Uterus (tissue), 3 donors: ENCODE measurements at regions not wholly inside any gene's neighbourhood (a gene's known extent, or its start where the extent isn't known, plus 50 kb on each side); places are given as distances from the start of the nearest gene placed in this dataset.

ENCODE experiments used
- DNase-seq, 2 donors: peaks; one replicate each; pipeline ENCODE4 v3.0.0-alpha.2; 2019 to 2020
- H3K27ac ChIP-seq, 2 donors: fragments of 200-600 bp; sonication (generic); 1 replicate in 1 of 2; 2 replicates in 1 of 2; pipeline ENCODE4 v1.5.1; 2016 to 2018
- H3K27me3 ChIP-seq, 2 donors: fragments of 200-600 bp; sonication (generic); one replicate each; pipeline ENCODE4 v1.5.1; 2018 to 2019; ENCODE audit warnings: control low read depth in 1 of 2
- H3K36me3 ChIP-seq, 2 donors: fragments of 200-600 bp; sonication (generic); one replicate each; pipeline ENCODE4 v1.5.1; 2019; ENCODE audit warnings: control low read depth in 1 of 2
- H3K4me1 ChIP-seq, 2 donors: fragments of 200-600 bp; sonication (generic); one replicate each; pipeline ENCODE4 v1.5.1; 2018 to 2019; ENCODE audit warnings: control low read depth in 1 of 2
- H3K4me3 ChIP-seq, 2 donors: fragments of 200-600 bp; sonication (generic); 1 replicate in 1 of 2; 2 replicates in 1 of 2; pipeline ENCODE4 v1.5.1; 2018 to 2019; ENCODE audit warnings: mild to moderate bottlenecking in 1 of 2
- H3K9me3 ChIP-seq, 2 donors: fragments of 200-600 bp; sonication (generic); one replicate each; pipeline ENCODE4 v1.5.1; 2019; ENCODE audit warnings: control low read depth in 1 of 2
- POLR2A ChIP-seq, 2 donors: fragments of 450-650 bp; IDR thresholded peaks; one replicate each; pipeline ENCODE4 v1.6.1; 2016; ENCODE audit warnings: antibody characterized with exemption in 2 of 2, mild to moderate bottlenecking in 1 of 2, moderate library complexity in 1 of 2
- intact Hi-C: fragments of 100-400 bp; cut with DNase I; formaldehyde crosslinking; loops from one replicate; pipeline ENCODE4 v1.15.1; 2023; ENCODE audit warnings: low total_unique reads
- TF ChIP-seq, protein P1 (sequence below), 4 experiments: fragments of 200-600 bp in 2 of 4; fragments of 450-650 bp in 2 of 4; sonication (generic) in 2 of 4; IDR thresholded peaks; one replicate each; pipeline ENCODE4 v1.5.1; 2016 to 2019; ENCODE audit warnings: antibody characterized with exemption in 4 of 4, mild to moderate bottlenecking in 2 of 4, moderate library complexity in 1 of 4
- donor health status: DM: yes; HTN: yes; CAD: no.

DNA sequence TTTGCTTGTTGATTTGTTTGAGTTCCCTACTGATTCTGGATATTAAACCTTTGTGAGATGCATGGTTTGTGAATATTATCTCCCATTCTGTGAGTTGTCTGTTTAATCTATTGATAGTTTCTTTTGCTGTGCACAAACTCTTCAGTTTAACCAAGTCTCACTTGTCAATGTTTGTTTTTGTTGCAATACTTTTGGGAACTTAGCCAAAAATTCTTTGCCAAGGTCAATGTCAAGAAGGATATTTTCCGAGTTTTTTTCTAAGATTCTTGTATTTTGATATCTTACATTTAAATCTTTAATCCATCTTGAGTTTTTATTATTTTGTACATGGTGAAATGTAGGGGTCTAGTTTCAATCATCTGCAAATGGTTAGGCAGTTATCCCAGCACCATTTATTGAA is 1230.7 kb upstream of the NCAM2 start:
- DNase-seq: no peak
- H3K36me3 ChIP-seq: no peaks in the 10 kb centered on the region
- H3K27me3 ChIP-seq: no peaks in the 10 kb centered on the region
- intact Hi-C loops: no loop called here
- H3K4me3 ChIP-seq: no peak overlapping the region
- TF ChIP-seq, protein P1, sequence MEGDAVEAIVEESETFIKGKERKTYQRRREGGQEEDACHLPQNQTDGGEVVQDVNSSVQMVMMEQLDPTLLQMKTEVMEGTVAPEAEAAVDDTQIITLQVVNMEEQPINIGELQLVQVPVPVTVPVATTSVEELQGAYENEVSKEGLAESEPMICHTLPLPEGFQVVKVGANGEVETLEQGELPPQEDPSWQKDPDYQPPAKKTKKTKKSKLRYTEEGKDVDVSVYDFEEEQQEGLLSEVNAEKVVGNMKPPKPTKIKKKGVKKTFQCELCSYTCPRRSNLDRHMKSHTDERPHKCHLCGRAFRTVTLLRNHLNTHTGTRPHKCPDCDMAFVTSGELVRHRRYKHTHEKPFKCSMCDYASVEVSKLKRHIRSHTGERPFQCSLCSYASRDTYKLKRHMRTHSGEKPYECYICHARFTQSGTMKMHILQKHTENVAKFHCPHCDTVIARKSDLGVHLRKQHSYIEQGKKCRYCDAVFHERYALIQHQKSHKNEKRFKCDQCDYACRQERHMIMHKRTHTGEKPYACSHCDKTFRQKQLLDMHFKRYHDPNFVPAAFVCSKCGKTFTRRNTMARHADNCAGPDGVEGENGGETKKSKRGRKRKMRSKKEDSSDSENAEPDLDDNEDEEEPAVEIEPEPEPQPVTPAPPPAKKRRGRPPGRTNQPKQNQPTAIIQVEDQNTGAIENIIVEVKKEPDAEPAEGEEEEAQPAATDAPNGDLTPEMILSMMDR (IDR thresholded peaks at IDR 0.05): no peak
- TF ChIP-seq POLR2A (IDR thresholded peaks at IDR 0.05): no peak
- H3K9me3 ChIP-seq: no peaks in the 10 kb centered on the region
- no peak overlapping the region for H3K27ac ChIP-seq
- H3K4me1 ChIP-seq: no peaks in the 10 kb centered on the region

- no peak overlapping the region for H3K27ac ChIP-seq
- TF ChIP-seq, protein P1 (IDR thresholded peaks at IDR 0.05): no peak
- TF ChIP-seq POLR2A (IDR thresholded peaks at IDR 0.05): no peak
- H3K27me3 ChIP-seq: no peaks in the 10 kb centered on the region
- intact Hi-C loops: no loop called here
- H3K9me3 ChIP-seq: peaks cover 0 to 2% of the 10 kb centered on the region in 2 donors
- no peaks in the 10 kb centered on the region for H3K4me1 ChIP-seq
- H3K36me3 ChIP-seq: no peaks in the 10 kb centered on the region
- H3K4me3 ChIP-seq: no peak overlapping the region
- no peak for DNase-seq
Measured at GRCh38 chr21:19771881-19772280, 1226.3 kb upstream of the NCAM2 start.

DNA sequence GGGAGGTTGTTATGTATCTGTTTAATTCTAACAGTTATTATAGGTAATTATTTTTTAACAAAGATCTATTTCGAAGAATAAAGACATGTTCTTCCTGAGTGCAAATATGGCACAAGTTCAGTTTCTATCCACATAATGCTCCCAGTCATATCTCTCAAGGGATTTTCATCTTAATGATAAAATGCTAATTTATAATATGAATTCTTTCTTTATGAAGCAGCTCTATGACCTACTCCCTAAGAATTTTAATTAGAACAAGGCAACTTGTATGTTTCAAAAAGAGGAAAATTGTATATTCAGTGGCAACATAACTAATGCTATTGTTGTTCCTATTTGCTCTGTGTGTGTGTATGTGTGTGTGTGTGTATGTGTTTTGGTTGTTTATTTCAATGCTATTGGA is 1222.1 kb upstream of the NCAM2 start:
- no peak overlapping the region for H3K4me3 ChIP-seq
- intact Hi-C loops: no loop called here
- H3K36me3 ChIP-seq: no peaks in the 10 kb centered on the region
- H3K27ac ChIP-seq: no peak overlapping the region
- H3K9me3 ChIP-seq: peaks cover 0 to 2% of the 10 kb centered on the region in 2 donors
- no peak for DNase-seq
- no peaks in the 10 kb centered on the region for H3K4me1 ChIP-seq
- TF ChIP-seq POLR2A (IDR thresholded peaks at IDR 0.05): no peak
- TF ChIP-seq, protein P1 (IDR thresholded peaks at IDR 0.05): no peak
- no peaks in the 10 kb centered on the region for H3K27me3 ChIP-seq

DNA sequence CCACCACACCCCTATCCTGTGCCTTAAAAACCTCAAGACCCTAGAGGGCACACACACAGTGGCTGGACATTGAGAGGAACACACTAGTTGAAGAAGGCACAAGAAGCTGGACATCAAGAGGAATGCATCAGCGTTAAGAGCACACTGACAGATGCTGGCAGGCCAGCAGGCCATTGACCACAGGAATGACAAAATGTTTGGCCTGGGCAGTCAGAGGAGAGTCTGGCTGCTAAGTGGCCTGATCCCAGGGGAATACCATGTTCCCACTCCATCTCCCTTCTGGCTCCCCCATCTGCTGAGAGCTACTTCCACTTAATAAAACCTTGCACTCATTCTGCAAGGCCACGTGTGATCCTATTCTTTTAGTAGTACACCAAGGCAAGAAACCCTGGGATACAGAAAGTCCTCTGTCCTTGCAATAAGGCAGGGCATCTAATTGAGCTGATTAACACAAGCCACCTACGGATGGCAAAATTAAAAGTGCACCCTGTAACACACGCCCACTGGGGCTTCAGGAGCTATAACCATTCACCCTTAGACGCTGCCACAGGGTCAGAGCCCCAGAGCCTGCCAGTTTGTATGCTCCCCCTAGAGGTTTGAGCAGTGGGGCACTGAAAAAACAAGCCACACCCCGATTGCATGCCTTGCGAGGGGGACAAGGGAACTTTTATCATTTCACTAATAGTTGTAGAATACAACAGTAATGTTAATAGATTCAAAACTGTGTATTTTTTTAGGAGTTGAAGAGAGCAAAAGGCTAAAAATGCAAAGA is 1216.1 kb upstream of the NCAM2 start:
- Histone ChIP-seq H3K27ac (no peak overlapping the region), H3K4me3 (no peak overlapping the region), H3K9me3 (no peaks in the 10 kb centered on the region), H3K36me3 (no peaks in the 10 kb centered on the region), H3K4me1 (no peaks in the 10 kb centered on the region), H3K27me3 (no peaks in the 10 kb centered on the region)
- intact Hi-C loops: no loop called here
- no peak for DNase-seq
- no peak for TF ChIP-seq POLR2A (IDR thresholded peaks at IDR 0.05)
- TF ChIP-seq, protein P1 (IDR thresholded peaks at IDR 0.05): no peak

GRCh38 chr21:19785941-19786340 is 1212.3 kb upstream of the NCAM2 start:
- intact Hi-C loops: no loop called here
- no peak for DNase-seq

More at GRCh38 chr21:19785941-19786340, 1212.3 kb upstream of the NCAM2 start:
- Histone ChIP-seq H3K27me3 (no peaks in the 10 kb centered on the region), H3K9me3 (no peaks in the 10 kb centered on the region), H3K27ac (no peak overlapping the region), H3K36me3 (no peaks in the 10 kb centered on the region), H3K4me3 (no peak overlapping the region), H3K4me1 (no peaks in the 10 kb centered on the region)
- TF ChIP-seq POLR2A (IDR thresholded peaks at IDR 0.05): no peak
- TF ChIP-seq, protein P1 (IDR thresholded peaks at IDR 0.05): no peak
